ENCODE measurements at regions not wholly inside any gene's neighbourhood (a gene's known extent, or its start where the extent isn't known, plus 50 kb on each side); places are given as distances from the start of the nearest gene placed in this dataset.

GRCh38 chr6:48177786-48178185, 66.8 kb upstream of the PTCHD4 start:
- in situ Hi-C loops (cut with HindIII; ENCODE audit: low sequenced_read_pairs): no loop called here
- H3K4me3 ChIP-seq (ENCODE audit: low read depth, low read length): no peak overlapping the region
- TF ChIP-seq CTCF (IDR thresholded peaks at IDR 0.05; ENCODE audit: low read depth, low read length): no peak
- no peak for DNase-seq (ENCODE audit: low read depth, low spot score)

GRCh38 chr6:48176645-48177308, 65.8 kb upstream of the PTCHD4 start:
- H3K4me3 ChIP-seq (ENCODE audit: low read depth, low read length): no peak overlapping the region
- no peak for TF ChIP-seq CTCF (IDR thresholded peaks at IDR 0.05; ENCODE audit: low read depth, low read length)
- in situ Hi-C loops (cut with HindIII; ENCODE audit: low sequenced_read_pairs): no loop called here
- DNase-seq (ENCODE audit: low read depth, low spot score): no peak

GRCh38 chr6:48169635-48170034, 58.6 kb upstream of the PTCHD4 start:
- in situ Hi-C loops (cut with HindIII; ENCODE audit: low sequenced_read_pairs): no loop called here
- no peak for TF ChIP-seq CTCF (IDR thresholded peaks at IDR 0.05; ENCODE audit: low read depth, low read length)
- no peak overlapping the region for H3K4me3 ChIP-seq (ENCODE audit: low read depth, low read length)
- no peak for DNase-seq (ENCODE audit: low read depth, low spot score)

Measured in astrocyte of the spinal cord (primary cell).